ENCODE measurements at regions not wholly inside any gene's neighbourhood (a gene's known extent, or its start where the extent isn't known, plus 50 kb on each side); places are given as distances from the start of the nearest gene placed in this dataset.

DNA sequence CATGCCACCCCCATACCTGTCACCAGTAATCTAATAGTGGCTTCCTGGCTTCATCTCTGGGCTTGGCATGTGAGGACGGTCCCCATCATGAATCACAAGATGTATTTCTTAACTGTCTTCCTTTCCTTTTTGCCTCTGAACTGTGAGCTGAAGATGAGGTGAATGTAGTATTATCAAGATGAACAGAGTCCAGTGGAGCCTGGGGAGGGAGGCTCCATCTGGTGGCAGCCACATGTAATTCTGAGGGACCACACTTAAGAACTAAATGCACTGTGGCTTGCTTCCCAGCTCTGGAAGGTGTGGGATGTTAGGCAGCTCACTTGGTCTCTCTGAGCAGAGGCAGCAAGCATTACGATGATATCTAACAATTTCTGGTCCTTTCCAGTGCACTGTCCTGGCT is 354.9 kb upstream of the ASIC2 start:
- DNase-seq (ENCODE audit: low spot score) = no peak

- no peak for DNase-seq (ENCODE audit: low spot score)
Observed at GRCh38 chr17:33650304-33650703, 357.2 kb upstream of the ASIC2 start.

GRCh38 chr17:33651686-33652085 is 358.6 kb upstream of the ASIC2 start:
- no peak for DNase-seq (ENCODE audit: low spot score)

- no peak for DNase-seq (ENCODE audit: low spot score)
Observed at GRCh38 chr17:33652731-33653398, 359.8 kb upstream of the ASIC2 start.

GRCh38 chr17:33653399-33653788 is 360.3 kb upstream of the ASIC2 start:
- no peak for DNase-seq (ENCODE audit: low spot score)

DNA sequence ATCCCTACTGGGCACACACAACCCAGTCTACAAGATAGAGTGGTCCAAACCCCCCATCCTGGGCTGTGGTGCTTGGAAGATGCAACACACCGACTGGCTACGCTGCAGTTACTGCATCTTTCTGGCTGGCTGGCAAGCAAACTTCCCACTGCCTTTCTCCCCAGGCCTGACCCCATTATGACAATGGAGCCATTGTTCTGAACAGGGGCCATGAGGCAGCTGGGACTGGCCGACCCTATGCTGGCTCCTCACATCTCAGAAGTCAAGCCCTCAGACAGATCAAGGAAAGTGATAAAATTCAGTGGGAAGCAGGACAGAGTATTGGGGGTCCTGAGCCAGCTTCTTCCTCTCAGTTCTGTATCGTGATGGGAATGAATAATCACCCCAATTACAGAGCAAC is 364.1 kb upstream of the ASIC2 start:
- DNase-seq (ENCODE audit: low spot score) = no peak

- no peak for DNase-seq (ENCODE audit: low spot score)
Observed at GRCh38 chr17:33661975-33662374, 368.9 kb upstream of the ASIC2 start.

- DNase-seq (ENCODE audit: low spot score) = no peak
Observed at GRCh38 chr17:33664116-33664840, 371.2 kb upstream of the ASIC2 start.

DNA sequence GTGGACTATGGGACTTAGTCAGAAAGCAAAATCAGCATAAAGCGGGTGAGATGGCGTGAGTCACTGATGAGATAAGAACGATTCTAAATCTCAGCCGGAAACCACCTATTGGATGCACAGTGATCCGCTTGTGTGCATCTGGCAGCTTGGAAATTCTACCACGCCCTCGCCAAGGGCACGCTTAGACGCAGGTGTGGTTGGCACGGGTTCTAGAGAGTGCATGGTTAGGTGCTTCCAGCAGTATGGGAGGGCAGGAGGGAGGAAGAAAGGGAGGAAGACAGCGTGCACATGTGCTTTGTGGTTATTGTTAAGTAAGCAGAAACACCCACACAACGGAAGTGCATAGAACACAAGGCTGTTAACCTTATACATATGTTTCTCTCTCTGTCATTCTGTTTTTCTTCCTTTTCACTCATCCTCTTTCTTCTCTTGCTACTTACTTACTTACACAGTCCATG is 374.0 kb upstream of the ASIC2 start:
- DNase-seq (ENCODE audit: low spot score) = peak; percentile 22

DNA sequence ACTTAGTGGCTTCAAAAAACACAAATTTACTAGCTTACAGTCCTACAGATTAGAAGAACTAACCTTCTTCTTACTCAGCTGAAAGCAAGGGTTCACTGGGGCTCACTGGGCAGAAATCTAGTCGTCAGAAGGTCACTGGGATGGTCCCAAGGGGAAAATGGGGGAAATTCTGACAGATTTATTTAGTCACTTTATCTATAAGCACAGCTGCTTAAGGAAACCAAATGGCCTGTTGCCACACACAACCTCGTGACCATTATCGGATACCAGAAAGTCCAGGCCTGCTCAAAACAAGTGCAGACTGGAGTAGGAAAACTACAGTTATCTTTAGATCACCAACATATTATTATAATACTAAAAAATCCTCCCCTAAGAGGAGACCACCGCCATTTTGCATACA is 374.6 kb upstream of the ASIC2 start:
- no peak for DNase-seq (ENCODE audit: low spot score)

DNA sequence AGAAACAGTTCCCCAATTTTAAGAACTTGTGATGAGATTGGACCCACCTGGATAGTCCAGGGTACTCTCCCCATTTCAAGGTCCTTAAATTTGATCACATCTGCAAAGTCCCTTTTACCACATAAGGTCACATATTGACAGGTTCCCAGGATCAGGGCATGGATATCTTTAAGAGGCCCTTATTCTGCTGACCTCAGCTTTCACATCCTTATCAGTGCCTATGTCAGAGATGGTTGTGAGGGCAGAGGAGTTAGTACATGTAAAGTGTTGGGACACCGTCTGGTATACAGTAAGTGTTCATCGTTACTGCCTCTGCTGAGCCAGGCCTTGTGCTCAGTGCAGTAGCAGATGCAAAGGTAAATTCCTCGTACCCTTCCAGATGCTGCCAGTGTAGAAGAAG is 375.4 kb upstream of the ASIC2 start:
- no peak for DNase-seq (ENCODE audit: low spot score)

DNA sequence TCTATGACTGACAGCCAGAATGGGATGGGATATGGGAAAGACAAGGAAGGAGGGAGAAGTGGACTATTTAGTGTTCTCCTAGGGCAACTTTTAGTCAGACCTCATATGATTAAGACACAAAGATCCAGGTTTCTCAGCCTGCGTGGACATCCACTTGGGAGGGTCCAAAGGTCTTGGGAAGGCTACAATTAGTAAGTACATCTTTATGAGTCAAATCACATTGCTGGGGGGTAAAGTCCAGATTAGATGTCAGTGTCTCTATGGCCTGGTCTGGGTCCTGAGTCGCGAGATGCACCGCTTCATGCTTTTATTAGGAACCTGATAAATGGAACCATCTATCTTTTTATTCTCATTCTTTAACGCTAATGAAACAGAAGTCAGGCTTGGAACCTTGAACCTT is 378.4 kb upstream of the ASIC2 start:
- no peak for DNase-seq (ENCODE audit: low spot score)

DNA sequence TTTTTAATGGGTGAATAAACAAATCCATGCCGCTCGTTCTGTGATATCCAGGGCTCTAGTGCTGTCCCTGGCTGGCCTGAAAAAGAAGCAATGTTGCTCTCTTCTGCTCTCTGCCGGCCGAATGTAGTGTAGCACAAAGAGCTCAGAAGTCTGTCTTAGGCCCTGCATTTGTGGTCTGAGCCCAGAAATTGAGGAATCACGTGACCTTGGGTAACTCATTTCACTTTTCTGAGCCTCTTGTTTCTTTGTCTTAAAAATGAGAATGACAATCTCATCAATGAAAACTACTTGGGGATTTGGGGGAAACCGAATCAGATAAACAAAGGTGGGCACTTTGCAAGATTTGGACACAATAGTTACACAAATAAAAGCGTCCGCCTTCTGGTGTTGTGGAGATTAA is 381.6 kb upstream of the ASIC2 start:
- peak; percentile 13 for DNase-seq (ENCODE audit: low spot score)

DNA sequence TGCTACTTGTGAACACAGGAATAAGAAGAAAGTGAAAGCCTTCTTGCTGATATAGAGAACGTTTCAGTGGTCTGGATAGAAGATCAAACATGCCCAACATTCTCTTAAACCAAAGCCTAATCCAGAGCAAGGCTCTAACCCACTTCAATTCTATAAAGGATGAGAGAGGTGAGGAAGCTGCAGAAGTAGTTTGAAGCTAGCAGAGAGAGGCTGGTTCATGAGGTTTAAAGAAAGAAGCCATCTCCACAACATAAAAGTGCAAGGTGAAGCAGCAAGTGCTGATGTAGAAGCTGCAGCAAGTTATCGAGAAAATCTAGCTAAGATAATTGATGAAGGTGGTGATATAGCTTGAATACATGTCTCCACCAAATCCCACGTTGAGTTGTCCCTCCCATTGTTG is 383.3 kb upstream of the ASIC2 start:
- no peak for DNase-seq (ENCODE audit: low spot score)

GRCh38 chr17:33679595-33679994 is 386.5 kb upstream of the ASIC2 start:
- DNase-seq (ENCODE audit: low spot score) = no peak

DNA sequence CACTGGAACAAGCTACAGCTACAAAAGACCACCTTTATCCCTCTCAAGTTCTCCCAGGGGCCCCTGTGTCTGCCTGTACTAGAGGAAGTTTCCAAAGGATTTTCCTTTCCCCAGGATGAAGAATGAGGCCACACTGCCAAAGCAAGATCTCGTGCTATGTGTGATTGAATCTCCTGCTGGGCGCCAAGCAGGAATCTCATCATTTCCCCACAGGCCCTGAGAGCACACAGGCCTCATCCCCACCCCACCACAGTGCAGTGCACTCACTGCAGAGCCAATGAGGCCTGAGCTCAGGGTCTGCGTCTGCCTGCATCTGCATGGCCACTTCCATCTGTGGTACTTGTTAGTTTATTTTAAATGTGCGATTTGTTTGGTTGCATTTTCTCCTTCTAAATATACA is 387.4 kb upstream of the ASIC2 start:
- DNase-seq (ENCODE audit: low spot score) = no peak

GRCh38 chr17:33682599-33682998 is 389.5 kb upstream of the ASIC2 start:
- DNase-seq (ENCODE audit: low spot score) = no peak

GRCh38 chr17:33684735-33685134 is 391.6 kb upstream of the ASIC2 start:
- DNase-seq (ENCODE audit: low spot score) = no peak

- no peak for DNase-seq (ENCODE audit: low spot score)
Observed at GRCh38 chr17:33686171-33686570, 393.1 kb upstream of the ASIC2 start.

DNA sequence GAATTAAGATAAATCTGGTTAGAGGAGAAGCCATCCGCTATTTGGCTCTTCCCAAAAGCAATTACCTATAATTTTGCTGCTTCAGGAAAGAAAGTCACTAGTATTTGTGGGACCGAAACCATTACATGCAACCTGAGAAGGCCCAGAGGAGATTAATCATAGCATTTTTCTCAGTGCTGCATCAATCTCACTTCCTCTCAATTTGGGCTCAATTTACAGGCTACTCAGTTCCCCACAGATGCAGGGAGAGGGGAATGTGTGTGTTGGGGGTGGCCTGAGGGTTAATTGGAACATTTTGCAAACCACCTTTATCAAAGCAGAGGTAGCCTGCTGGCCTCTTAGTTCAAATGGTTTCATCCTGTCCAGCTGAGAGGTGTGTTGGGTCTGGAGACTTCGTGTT is 394.7 kb upstream of the ASIC2 start:
- DNase-seq (ENCODE audit: low spot score) = no peak

- DNase-seq (ENCODE audit: low spot score) = no peak
Observed at GRCh38 chr17:33688771-33689170, 395.7 kb upstream of the ASIC2 start.

GRCh38 chr17:33689725-33690124 is 396.6 kb upstream of the ASIC2 start:
- DNase-seq (ENCODE audit: low spot score) = no peak

GRCh38 chr17:33695431-33695830 is 402.3 kb upstream of the ASIC2 start:
- DNase-seq (ENCODE audit: low spot score) = no peak

- DNase-seq (ENCODE audit: low spot score) = no peak
Observed at GRCh38 chr17:33696102-33696501, 403.0 kb upstream of the ASIC2 start.
